ENCODE measurements at regions not wholly inside any gene's neighbourhood (a gene's known extent, or its start where the extent isn't known, plus 50 kb on each side); places are given as distances from the start of the nearest gene placed in this dataset.

- DNase-seq (ENCODE audit: low read depth) = no peak
- no peak for TF ChIP-seq CTCF (conservative IDR thresholded peaks at IDR 0.05; ENCODE audit: low read depth, low read length)
- no peak overlapping the region for H3K4me3 ChIP-seq (ENCODE audit: low read length)
Measured at GRCh38 chr6:113301651-113302050, 555.5 kb upstream of the MARCKS start.

DNA sequence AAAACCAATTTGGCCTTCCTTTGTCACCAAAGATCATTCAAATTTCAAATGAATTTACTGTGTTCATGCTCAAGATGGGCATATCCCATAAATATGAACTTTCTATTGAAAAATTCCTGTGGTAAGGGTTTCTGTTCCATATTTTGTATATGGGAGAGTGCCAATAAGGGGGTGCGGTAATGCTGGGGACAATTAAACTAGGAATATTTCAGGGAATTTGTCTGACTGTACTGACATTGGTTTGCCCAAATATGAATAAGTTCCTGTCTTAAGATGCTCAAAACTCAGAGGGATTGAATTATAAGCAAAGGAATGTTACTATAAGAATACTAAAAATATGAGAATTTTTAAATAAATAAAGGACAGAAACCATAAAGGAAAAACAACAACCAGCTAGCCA, 553.0 kb upstream of the MARCKS start:
- TF ChIP-seq CTCF (conservative IDR thresholded peaks at IDR 0.05; ENCODE audit: low read depth, low read length) = no peak
- DNase-seq (ENCODE audit: low read depth) = no peak
- no peak overlapping the region for H3K4me3 ChIP-seq (ENCODE audit: low read length)

GRCh38 chr6:113306552-113307145, 550.5 kb upstream of the MARCKS start:
- DNase-seq (ENCODE audit: low read depth) = peak; percentile 30
- TF ChIP-seq CTCF (conservative IDR thresholded peaks at IDR 0.05; ENCODE audit: low read depth, low read length) = peak; percentile 69

DNA sequence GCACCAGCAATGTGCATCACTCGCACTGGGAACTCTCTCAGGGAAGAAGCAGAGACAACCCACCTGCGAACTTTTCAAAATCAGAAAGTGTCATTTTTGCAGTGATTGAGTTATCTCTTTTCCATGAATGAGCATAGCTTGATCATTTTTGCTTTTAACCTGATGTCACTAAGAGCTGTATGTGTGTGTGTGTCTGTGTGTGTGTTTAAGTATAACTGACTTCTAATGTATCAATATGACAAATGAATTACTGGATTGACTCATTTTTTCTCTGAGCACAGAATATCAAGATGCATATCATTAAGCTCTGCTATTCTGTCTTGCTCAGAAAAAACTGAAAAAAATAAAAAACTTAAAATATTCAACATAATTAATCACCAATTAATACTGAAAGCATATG, 548.9 kb upstream of the MARCKS start:
- TF ChIP-seq CTCF (conservative IDR thresholded peaks at IDR 0.05; ENCODE audit: low read depth, low read length) = no peak
- no peak overlapping the region for H3K4me3 ChIP-seq (ENCODE audit: low read length)
- DNase-seq (ENCODE audit: low read depth) = no peak

More at GRCh38 chr6:113306552-113307145, 550.5 kb upstream of the MARCKS start:
- no peak overlapping the region for H3K4me3 ChIP-seq (ENCODE audit: low read length)

DNA sequence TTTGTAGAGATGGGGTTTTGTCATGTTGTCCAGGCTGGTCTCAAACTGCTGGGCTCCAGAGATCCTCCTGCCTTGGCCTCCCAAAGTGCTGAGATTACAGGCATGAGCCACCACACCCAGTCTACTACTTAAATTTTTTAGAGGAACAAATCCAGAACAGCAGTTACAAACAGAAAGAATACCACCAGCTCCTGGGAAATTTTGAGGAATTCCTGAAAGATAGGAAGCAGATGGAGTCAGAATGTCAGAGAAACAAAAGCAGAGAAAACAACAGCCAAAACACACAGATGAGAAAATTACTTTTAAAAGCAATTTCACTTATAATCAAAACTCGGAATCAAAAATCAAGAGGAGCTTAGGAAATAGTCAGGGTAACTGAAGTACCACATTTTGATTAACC, 543.3 kb upstream of the MARCKS start:
- H3K4me3 ChIP-seq (ENCODE audit: low read length) = no peak overlapping the region
- no peak for DNase-seq (ENCODE audit: low read depth)
- no peak for TF ChIP-seq CTCF (conservative IDR thresholded peaks at IDR 0.05; ENCODE audit: low read depth, low read length)

- H3K4me3 ChIP-seq (ENCODE audit: low read length) = no peak overlapping the region
- no peak for TF ChIP-seq CTCF (conservative IDR thresholded peaks at IDR 0.05; ENCODE audit: low read depth, low read length)
- no peak for DNase-seq (ENCODE audit: low read depth)
Measured at GRCh38 chr6:113315165-113315564, 542.0 kb upstream of the MARCKS start.

DNA sequence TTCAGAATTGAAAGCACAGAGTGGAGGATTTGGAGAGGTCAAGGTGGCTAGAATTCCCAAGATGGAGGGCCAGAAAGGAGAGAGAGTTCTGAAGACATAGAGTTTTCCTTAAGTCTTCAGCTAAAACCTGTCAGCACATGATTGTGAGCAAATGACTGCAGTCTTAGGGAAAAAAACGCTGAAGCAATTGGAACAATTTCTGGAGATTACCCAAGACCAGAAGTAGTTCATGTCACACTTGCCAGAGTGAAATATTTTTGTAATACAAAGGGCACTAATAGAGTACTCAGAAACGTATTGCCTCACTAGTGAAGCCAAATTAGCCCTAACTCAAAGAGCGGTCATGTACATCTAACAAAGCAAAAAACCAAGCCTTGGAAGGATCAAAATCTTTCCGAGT, 541.3 kb upstream of the MARCKS start:
- no peak overlapping the region for H3K4me3 ChIP-seq (ENCODE audit: low read length)
- TF ChIP-seq CTCF (conservative IDR thresholded peaks at IDR 0.05; ENCODE audit: low read depth, low read length) = no peak
- peak; percentile 30 for DNase-seq (ENCODE audit: low read depth)

All from retinal pigment epithelial cell (primary cell).